Transverse colon (tissue), 4 donors: ENCODE measurements at regions not wholly inside any gene's neighbourhood (a gene's known extent, or its start where the extent isn't known, plus 50 kb on each side); places are given as distances from the start of the nearest gene placed in this dataset.

Source experiments
- DNase-seq: peaks from one replicate; pipeline ENCODE4 v3.0.0-alpha.2; 2019
- H3K27ac ChIP-seq, 4 donors: fragments of 200-600 bp; sonication (generic); 2 replicates each; pipeline ENCODE4 v1.5.1; 2016 to 2018; ENCODE audit warnings: inconsistent platforms in 4 of 4
- H3K27me3 ChIP-seq: fragments of 200-600 bp; sonication (generic); 2 replicates; pipeline ENCODE4 v1.5.1; 2017; ENCODE audit warnings: inconsistent platforms
- H3K36me3 ChIP-seq, 4 donors: fragments of 200-600 bp; sonication (generic); 2 replicates each; pipeline ENCODE4 v1.5.1; 2017 to 2019; ENCODE audit warnings: inconsistent platforms in 4 of 4
- H3K4me1 ChIP-seq, 4 donors: fragments of 200-600 bp; sonication (generic); 2 replicates each; pipeline ENCODE4 v1.5.1; 2017 to 2020; ENCODE audit warnings: inconsistent platforms in 4 of 4
- H3K4me3 ChIP-seq, 4 donors: fragments of 200-600 bp; sonication (generic); 1 replicate in 1 of 4; 2 replicates in 3 of 4; pipeline versions ENCODE4 v1.5.1 to v1.6.1; 2017 to 2019; ENCODE audit warnings: inconsistent platforms in 4 of 4
- H3K9me3 ChIP-seq, 2 donors: fragments of 200-600 bp; sonication (generic); 2 replicates each; pipeline ENCODE4 v1.5.1; 2017 to 2019; ENCODE audit warnings: inconsistent platforms in 2 of 2
- EP300 ChIP-seq: sonication (generic); formaldehyde crosslinking; IDR thresholded peaks from one replicate; pipeline ENCODE4 v1.6.1; 2017; ENCODE audit warnings: antibody characterized with exemption, low read depth
- POLR2A ChIP-seq: fragments of 450-650 bp; IDR thresholded peaks from one replicate; pipeline ENCODE4 v1.6.1; 2016; ENCODE audit warnings: antibody characterized with exemption, mild to moderate bottlenecking, moderate library complexity
- POLR2AphosphoS5 ChIP-seq, 3 donors: sonication (generic); formaldehyde crosslinking; IDR thresholded peaks; one replicate each; pipeline ENCODE4 v1.6.1; 2016; ENCODE audit warnings: antibody characterized with exemption in 3 of 3
- WGBS, 2 donors: methylation state at CpG; one replicate each; pipeline ENCODE4 v1.1.5; 2018; ENCODE audit warnings: low coverage in 1 of 2; 5-methylcytosine and 5-hydroxymethylcytosine counted together
- in situ Hi-C, 4 donors: fragments of 200-750 bp; cut with MboI; loops; one replicate each; pipeline versions ENCODE4 v1.15.0 to v1.15.1; 2017; ENCODE audit warnings: low sequenced_read_pairs in 3 of 4, low pct_ligation_motif_present in 1 of 4, low pct_unique_long_range_greater_than_20kb in 1 of 4
- intact Hi-C: fragments of 100-400 bp; cut with DNase I; formaldehyde crosslinking; loops from one replicate; pipeline ENCODE4 v1.15.1; 2023; ENCODE audit warnings: low total_unique reads
- TF ChIP-seq, protein P1 (sequence below), 5 experiments: fragments of 200-600 bp in 3 of 5; fragments of 450-650 bp in 2 of 5; sonication (generic) in 3 of 5; IDR thresholded peaks; 1 replicate in 2 of 5; 2 replicates in 3 of 5; pipeline ENCODE4 v1.5.1; 2016 to 2017; ENCODE audit warnings: antibody characterized with exemption in 5 of 5, inconsistent platforms in 3 of 5, mild to moderate bottlenecking in 2 of 5, moderate library complexity in 1 of 5

DNA sequence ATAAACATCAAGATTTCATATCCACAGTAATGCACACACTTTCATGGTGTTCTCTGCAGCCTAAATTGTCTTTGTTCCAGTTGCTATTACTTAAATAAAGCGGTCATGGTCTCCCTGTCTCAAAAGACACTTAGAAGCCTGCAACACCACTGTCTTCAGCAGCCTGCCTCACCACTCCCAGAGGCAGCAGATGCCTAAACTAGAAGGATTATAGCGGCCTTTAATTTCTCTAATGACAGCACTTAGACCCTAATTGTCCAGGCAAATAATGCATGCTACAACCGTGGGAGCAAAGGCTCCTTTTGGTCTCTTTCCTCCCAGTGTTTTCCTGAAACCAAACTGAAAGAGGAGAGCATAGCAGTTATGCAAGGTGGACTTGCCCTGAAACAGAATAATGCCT, 248.8 kb upstream of the SLC39A10 start:
- no peaks in the 10 kb centered on the region for H3K27me3 ChIP-seq
- H3K4me3 ChIP-seq = no peak overlapping the region
- DNase-seq = no peak
- no peaks in the 10 kb centered on the region for H3K36me3 ChIP-seq
- intact Hi-C loops = no loop called here
- no peaks in the 10 kb centered on the region for H3K4me1 ChIP-seq
- no peak overlapping the region for H3K27ac ChIP-seq
- in situ Hi-C loops = no loop called here
- TF ChIP-seq POLR2A (no peak), POLR2AphosphoS5 (IDR thresholded peaks at IDR 0.05) (no peak), EP300 (no peak)
- TF ChIP-seq, protein P1, sequence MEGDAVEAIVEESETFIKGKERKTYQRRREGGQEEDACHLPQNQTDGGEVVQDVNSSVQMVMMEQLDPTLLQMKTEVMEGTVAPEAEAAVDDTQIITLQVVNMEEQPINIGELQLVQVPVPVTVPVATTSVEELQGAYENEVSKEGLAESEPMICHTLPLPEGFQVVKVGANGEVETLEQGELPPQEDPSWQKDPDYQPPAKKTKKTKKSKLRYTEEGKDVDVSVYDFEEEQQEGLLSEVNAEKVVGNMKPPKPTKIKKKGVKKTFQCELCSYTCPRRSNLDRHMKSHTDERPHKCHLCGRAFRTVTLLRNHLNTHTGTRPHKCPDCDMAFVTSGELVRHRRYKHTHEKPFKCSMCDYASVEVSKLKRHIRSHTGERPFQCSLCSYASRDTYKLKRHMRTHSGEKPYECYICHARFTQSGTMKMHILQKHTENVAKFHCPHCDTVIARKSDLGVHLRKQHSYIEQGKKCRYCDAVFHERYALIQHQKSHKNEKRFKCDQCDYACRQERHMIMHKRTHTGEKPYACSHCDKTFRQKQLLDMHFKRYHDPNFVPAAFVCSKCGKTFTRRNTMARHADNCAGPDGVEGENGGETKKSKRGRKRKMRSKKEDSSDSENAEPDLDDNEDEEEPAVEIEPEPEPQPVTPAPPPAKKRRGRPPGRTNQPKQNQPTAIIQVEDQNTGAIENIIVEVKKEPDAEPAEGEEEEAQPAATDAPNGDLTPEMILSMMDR (IDR thresholded peaks at IDR 0.05) = no peak
- H3K9me3 ChIP-seq = no peaks in the 10 kb centered on the region
- 60% methylated on average over 3 of the region's 3 CpGs; no CpG with 5 or more reads in 1 of the 2 donors for WGBS, 2 donors

DNA sequence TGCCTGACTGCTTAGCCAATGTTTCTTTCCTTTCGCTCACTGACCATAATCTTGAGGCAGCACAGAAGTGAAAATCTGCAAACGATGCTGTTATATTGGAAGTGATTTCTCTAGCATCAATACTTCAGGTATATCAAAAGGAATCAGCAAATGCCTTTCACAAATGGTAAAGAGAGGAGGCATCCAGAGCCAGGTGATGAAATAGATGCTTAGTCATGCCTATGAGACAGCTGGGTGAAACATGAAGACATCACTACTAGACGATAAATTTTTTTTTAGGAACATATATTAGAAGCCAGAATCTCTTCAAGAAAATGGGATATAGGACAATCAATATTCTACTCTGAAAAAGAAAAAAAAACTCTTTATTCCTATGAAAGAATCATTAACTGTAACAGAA, 249.2 kb upstream of the SLC39A10 start:
- intact Hi-C loops = no loop called here
- H3K4me3 ChIP-seq = no peak overlapping the region
- 81% methylated on average over 3 of the region's 3 CpGs; no CpG with 5 or more reads in 1 of the 2 donors for WGBS, 2 donors
- in situ Hi-C loops = no loop called here
- no peak overlapping the region for H3K27ac ChIP-seq
- no peak for DNase-seq
- no peaks in the 10 kb centered on the region for H3K9me3 ChIP-seq
- no peaks in the 10 kb centered on the region for H3K36me3 ChIP-seq
- no peaks in the 10 kb centered on the region for H3K4me1 ChIP-seq
- TF ChIP-seq, protein P1 (IDR thresholded peaks at IDR 0.05) = no peak
- TF ChIP-seq EP300 (no peak), POLR2AphosphoS5 (IDR thresholded peaks at IDR 0.05) (no peak), POLR2A (no peak)
- no peaks in the 10 kb centered on the region for H3K27me3 ChIP-seq

DNA sequence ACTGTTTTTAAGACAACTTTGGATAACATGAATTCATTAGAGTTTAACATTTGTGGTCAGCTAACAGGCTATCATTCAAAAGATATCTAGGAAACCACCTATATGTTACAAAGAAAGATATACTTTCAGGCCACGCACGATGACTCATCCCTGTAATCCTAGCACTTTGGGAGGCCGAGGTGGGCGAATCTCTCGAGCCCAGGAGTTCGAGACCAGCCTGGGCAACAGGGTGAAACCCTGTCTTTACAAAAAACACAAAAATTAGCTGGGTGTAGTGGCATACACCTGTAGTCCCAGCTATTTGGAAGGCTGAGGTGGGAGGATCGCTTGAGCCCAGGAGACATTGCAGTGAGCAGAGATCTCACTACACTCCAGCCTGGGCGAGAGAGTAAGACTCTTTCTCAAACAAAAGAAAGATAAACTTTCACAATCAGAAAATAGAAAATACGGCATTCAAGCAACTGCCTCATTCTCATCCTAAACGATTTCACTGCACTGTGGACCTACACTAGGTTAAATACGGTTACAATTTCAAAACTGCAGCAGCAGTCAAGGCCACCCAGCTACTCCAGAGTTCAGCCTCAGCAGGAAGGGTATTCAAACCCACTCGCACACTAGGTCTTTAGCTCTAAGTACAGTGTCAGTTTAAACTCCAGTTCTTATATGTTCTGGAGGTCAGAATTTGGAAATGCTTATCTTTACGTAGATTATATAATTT, 250.0 kb upstream of the SLC39A10 start:
- no peak overlapping the region for H3K27ac ChIP-seq
- no peaks in the 10 kb centered on the region for H3K36me3 ChIP-seq
- H3K9me3 ChIP-seq = no peaks in the 10 kb centered on the region
- H3K4me1 ChIP-seq = no peaks in the 10 kb centered on the region
- no peak overlapping the region for H3K4me3 ChIP-seq
- in situ Hi-C loops (no loop called here), intact Hi-C loops (no loop called here)
- TF ChIP-seq POLR2A (no peak), EP300 (no peak), POLR2AphosphoS5 (IDR thresholded peaks at IDR 0.05) (no peak)
- no peaks in the 10 kb centered on the region for H3K27me3 ChIP-seq
- DNase-seq = no peak
- 80 to 83% methylated on average over 13 of the region's 13 CpGs for WGBS, 2 donors

DNA sequence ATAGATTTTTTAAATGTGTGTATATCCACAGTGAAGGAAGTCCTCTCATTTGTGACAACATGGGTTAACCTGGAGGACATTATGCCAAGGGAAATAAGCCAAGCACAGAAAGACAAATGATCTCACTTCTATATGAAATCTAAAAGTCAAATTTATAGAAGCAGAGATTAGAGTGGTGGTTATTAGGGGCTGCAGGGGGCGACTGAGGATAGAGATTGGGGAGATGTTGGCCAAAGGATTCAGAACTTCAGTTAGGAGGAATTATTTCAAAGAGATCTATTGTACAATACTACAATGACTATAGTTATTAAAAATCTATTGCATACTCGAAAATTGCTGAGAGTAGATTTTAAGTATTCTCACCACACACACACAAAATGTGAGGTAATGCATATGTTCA, 252.4 kb upstream of the SLC39A10 start:
- no peak overlapping the region for H3K4me3 ChIP-seq
- H3K4me1 ChIP-seq = no peaks in the 10 kb centered on the region
- no peaks in the 10 kb centered on the region for H3K27me3 ChIP-seq
- H3K36me3 ChIP-seq = no peaks in the 10 kb centered on the region
- H3K9me3 ChIP-seq = no peaks in the 10 kb centered on the region
- in situ Hi-C loops (no loop called here), intact Hi-C loops (no loop called here)
- no peak overlapping the region for H3K27ac ChIP-seq
- TF ChIP-seq, protein P1 (IDR thresholded peaks at IDR 0.05) = no peak
- WGBS, 2 donors = 59 to 76% methylated on average over 2 of the region's 2 CpGs
- no peak for DNase-seq

DNA sequence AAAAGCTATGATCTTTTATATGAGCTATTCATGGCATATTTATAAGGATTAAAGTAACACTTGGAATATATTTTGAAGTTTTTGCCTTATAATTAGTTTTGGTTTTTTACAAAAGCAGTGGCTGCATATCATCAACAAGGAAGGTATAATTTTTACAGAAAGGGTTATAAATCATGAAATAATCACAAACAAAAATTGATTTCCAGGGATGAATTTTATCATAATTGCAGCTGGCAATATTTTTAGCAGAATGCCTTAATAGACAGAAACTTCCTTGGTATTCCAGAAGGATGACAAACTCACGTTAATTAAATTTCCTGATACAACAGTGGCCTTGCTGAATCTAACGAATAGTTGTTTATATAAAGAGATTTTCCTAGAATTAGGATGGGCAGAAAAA, 260.5 kb upstream of the SLC39A10 start:
- in situ Hi-C loops = no loop called here
- Histone ChIP-seq H3K36me3 (no peaks in the 10 kb centered on the region), H3K4me3 (no peak overlapping the region), H3K27ac (no peak overlapping the region), H3K4me1 (no peaks in the 10 kb centered on the region), H3K27me3 (no peaks in the 10 kb centered on the region), H3K9me3 (no peaks in the 10 kb centered on the region)
- intact Hi-C loops = no loop called here
- WGBS, 2 donors = 77 to 79% methylated on average over 2 of the region's 2 CpGs
- no peak for DNase-seq
- no peak for TF ChIP-seq EP300
- TF ChIP-seq, protein P1 (IDR thresholded peaks at IDR 0.05) = no peak
- TF ChIP-seq POLR2AphosphoS5 (IDR thresholded peaks at IDR 0.05) = no peak
- no peak for TF ChIP-seq POLR2A
